ENCODE measurements at regions not wholly inside any gene's neighbourhood (a gene's known extent, or its start where the extent isn't known, plus 50 kb on each side); places are given as distances from the start of the nearest gene placed in this dataset.

- Histone ChIP-seq H4K20me1 (ENCODE audit: insufficient read depth, low read length) (no peaks in the 10 kb centered on the region), H3K79me2 (ENCODE audit: insufficient read depth, low read length) (no peaks in the 10 kb centered on the region), H3K4me1 (ENCODE audit: control insufficient read depth in 1 of 2, insufficient read depth in 2 of 2, low read length in 2 of 2) (no peaks in the 10 kb centered on the region), H2AFZ (ENCODE audit: insufficient read depth, low read depth, low read length, poor library complexity, severe bottlenecking) (no peak overlapping the region), H3K27me3 (ENCODE audit: control insufficient read depth in 2 of 2, insufficient read depth in 2 of 2, low read length in 2 of 2) (no peaks in the 10 kb centered on the region), H3K36me3 (replicated peaks in 1 of 2; ENCODE audit: control insufficient read depth in 1 of 2, insufficient read depth in 2 of 2, low read length in 2 of 2) (no peaks in the 10 kb centered on the region), H3K27ac (ENCODE audit: low read depth in 1 of 2, low read length in 2 of 2) (no peak overlapping the region), H3K9me3 (replicated peaks in 1 of 2; ENCODE audit: control insufficient read depth in 1 of 2, insufficient read depth in 1 of 2, low read length in 2 of 2) (no peaks in the 10 kb centered on the region), H3K4me3 (replicated peaks in 1 of 3; ENCODE audit: low read depth in 2 of 3, low read length in 3 of 3) (no peak overlapping the region), H3K9ac (ENCODE audit: insufficient read depth, low read length, poor library complexity, severe bottlenecking) (no peak overlapping the region), H3K4me2 (replicated peaks; ENCODE audit: extremely low read depth, low read length, poor library complexity, severe bottlenecking) (no peak overlapping the region)
- Mint-ChIP-seq H3K4me3 (no peak overlapping the region), H3K27me3 (ENCODE audit: low read depth in 3 of 3) (no peaks in the 10 kb centered on the region), H3K36me3 (no peaks in the 10 kb centered on the region), H3K4me1 (no peaks in the 10 kb centered on the region), H3K27ac (no peak overlapping the region), H3K9me3 (peaks cover 0 to 2% (median 0%) of the 10 kb centered on the region in 7 donors)
- no CpG with 5 or more reads among the region's 2 CpGs for WGBS (ENCODE audit: insufficient coverage)
- DNase-seq: no peak
- TF ChIP-seq, protein P1, sequence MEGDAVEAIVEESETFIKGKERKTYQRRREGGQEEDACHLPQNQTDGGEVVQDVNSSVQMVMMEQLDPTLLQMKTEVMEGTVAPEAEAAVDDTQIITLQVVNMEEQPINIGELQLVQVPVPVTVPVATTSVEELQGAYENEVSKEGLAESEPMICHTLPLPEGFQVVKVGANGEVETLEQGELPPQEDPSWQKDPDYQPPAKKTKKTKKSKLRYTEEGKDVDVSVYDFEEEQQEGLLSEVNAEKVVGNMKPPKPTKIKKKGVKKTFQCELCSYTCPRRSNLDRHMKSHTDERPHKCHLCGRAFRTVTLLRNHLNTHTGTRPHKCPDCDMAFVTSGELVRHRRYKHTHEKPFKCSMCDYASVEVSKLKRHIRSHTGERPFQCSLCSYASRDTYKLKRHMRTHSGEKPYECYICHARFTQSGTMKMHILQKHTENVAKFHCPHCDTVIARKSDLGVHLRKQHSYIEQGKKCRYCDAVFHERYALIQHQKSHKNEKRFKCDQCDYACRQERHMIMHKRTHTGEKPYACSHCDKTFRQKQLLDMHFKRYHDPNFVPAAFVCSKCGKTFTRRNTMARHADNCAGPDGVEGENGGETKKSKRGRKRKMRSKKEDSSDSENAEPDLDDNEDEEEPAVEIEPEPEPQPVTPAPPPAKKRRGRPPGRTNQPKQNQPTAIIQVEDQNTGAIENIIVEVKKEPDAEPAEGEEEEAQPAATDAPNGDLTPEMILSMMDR (IDR thresholded peaks at IDR 0.05): no peak
- intact Hi-C loops (cut with micrococcal nuclease): no loop called here
Observed at GRCh38 chr10:61049386-61049785, 105.4 kb upstream of the RHOBTB1 start.

- intact Hi-C loops (cut with micrococcal nuclease): no loop called here
- H3K4me3 ChIP-seq (replicated peaks in 1 of 3; ENCODE audit: low read depth in 2 of 3, low read length in 3 of 3): no peak overlapping the region
- no peaks in the 10 kb centered on the region for H3K36me3 ChIP-seq (replicated peaks in 1 of 2; ENCODE audit: control insufficient read depth in 1 of 2, insufficient read depth in 2 of 2, low read length in 2 of 2)
- H3K79me2 ChIP-seq (ENCODE audit: insufficient read depth, low read length): no peaks in the 10 kb centered on the region
- TF ChIP-seq, protein P1 (IDR thresholded peaks at IDR 0.05): no peak
- no peak overlapping the region for H3K4me3 Mint-ChIP-seq
- no peaks in the 10 kb centered on the region for H3K36me3 Mint-ChIP-seq
- H3K4me1 ChIP-seq (ENCODE audit: control insufficient read depth in 1 of 2, insufficient read depth in 2 of 2, low read length in 2 of 2): no peaks in the 10 kb centered on the region
- no peaks in the 10 kb centered on the region for H3K27me3 Mint-ChIP-seq (ENCODE audit: low read depth in 3 of 3)
- no peak overlapping the region for H3K9ac ChIP-seq (ENCODE audit: insufficient read depth, low read length, poor library complexity, severe bottlenecking)
- no peak overlapping the region for H3K4me2 ChIP-seq (replicated peaks; ENCODE audit: extremely low read depth, low read length, poor library complexity, severe bottlenecking)
- peaks cover 0 to 3% (median 0%) of the 10 kb centered on the region in 7 donors for H3K9me3 Mint-ChIP-seq
- H4K20me1 ChIP-seq (ENCODE audit: insufficient read depth, low read length): no peaks in the 10 kb centered on the region
- no peak overlapping the region for H3K27ac Mint-ChIP-seq
- no peaks in the 10 kb centered on the region for H3K4me1 Mint-ChIP-seq
- H3K27me3 ChIP-seq (ENCODE audit: control insufficient read depth in 2 of 2, insufficient read depth in 2 of 2, low read length in 2 of 2): no peaks in the 10 kb centered on the region
- H2AFZ ChIP-seq (ENCODE audit: insufficient read depth, low read depth, low read length, poor library complexity, severe bottlenecking): no peak overlapping the region
- no peak for DNase-seq
- no peaks in the 10 kb centered on the region for H3K9me3 ChIP-seq (replicated peaks in 1 of 2; ENCODE audit: control insufficient read depth in 1 of 2, insufficient read depth in 1 of 2, low read length in 2 of 2)
- H3K27ac ChIP-seq (ENCODE audit: low read depth in 1 of 2, low read length in 2 of 2): no peak overlapping the region
- 90% methylated on average over 4 of the region's 8 CpGs for WGBS (ENCODE audit: insufficient coverage)
Observed at GRCh38 chr10:61047788-61048560, 104.0 kb upstream of the RHOBTB1 start.

Data from CD14-positive monocyte (primary cell).